ENCODE measurements at regions not wholly inside any gene's neighbourhood (a gene's known extent, or its start where the extent isn't known, plus 50 kb on each side); places are given as distances from the start of the nearest gene placed in this dataset.

- H3K4me2 ChIP-seq (ENCODE audit: low read depth, low read length, poor library complexity, severe bottlenecking): no peak overlapping the region
- no peak overlapping the region for H3K9ac ChIP-seq (ENCODE audit: low read depth, low read length, poor library complexity, severe bottlenecking)
- no peak overlapping the region for H2AFZ ChIP-seq (ENCODE audit: low read length)
- H3K9me3 ChIP-seq (ENCODE audit: insufficient read depth, low read depth, low read length): no peaks in the 10 kb centered on the region
- H4K20me1 ChIP-seq (ENCODE audit: insufficient read depth, low read length, poor library complexity, severe bottlenecking): no peaks in the 10 kb centered on the region
- H3K36me3 ChIP-seq (ENCODE audit: insufficient read depth, low read length): no peaks in the 10 kb centered on the region
- H3F3A ChIP-seq (ENCODE audit: low read depth): no peaks in the 10 kb centered on the region
- no peaks in the 10 kb centered on the region for H3K9me2 ChIP-seq (replicated peaks; ENCODE audit: low read depth, low read length)
- H3K79me2 ChIP-seq (ENCODE audit: insufficient read depth, low read length): no peaks in the 10 kb centered on the region
- TF ChIP-seq CTCF (conservative IDR thresholded peaks at IDR 0.05; ENCODE audit: low read length) (no peak), EZH2phosphoT487 (IDR thresholded peaks at IDR 0.05; ENCODE audit: borderline replicate concordance) (no peak)
- no peak overlapping the region for H3K4me3 ChIP-seq (ENCODE audit: low read length, poor library complexity, severe bottlenecking)
- H3K27me3 ChIP-seq (ENCODE audit: insufficient read depth, low read length, poor library complexity, severe bottlenecking): no peaks in the 10 kb centered on the region
- H3K4me1 ChIP-seq (ENCODE audit: insufficient read depth, low read length, poor library complexity, severe bottlenecking): no peaks in the 10 kb centered on the region
Measured at GRCh38 chr2:8015848-8016600, 665.8 kb upstream of the ID2 start.

GRCh38 chr2:8016688-8017087 is 665.2 kb upstream of the ID2 start:
- Histone ChIP-seq H3K4me2 (ENCODE audit: low read depth, low read length, poor library complexity, severe bottlenecking) (no peak overlapping the region), H3F3A (ENCODE audit: low read depth) (no peaks in the 10 kb centered on the region), H3K9ac (ENCODE audit: low read depth, low read length, poor library complexity, severe bottlenecking) (no peak overlapping the region), H4K20me1 (ENCODE audit: insufficient read depth, low read length, poor library complexity, severe bottlenecking) (no peaks in the 10 kb centered on the region), H3K9me3 (ENCODE audit: insufficient read depth, low read depth, low read length) (no peaks in the 10 kb centered on the region), H3K4me1 (ENCODE audit: insufficient read depth, low read length, poor library complexity, severe bottlenecking) (no peaks in the 10 kb centered on the region), H3K9me2 (replicated peaks; ENCODE audit: low read depth, low read length) (no peaks in the 10 kb centered on the region), H3K4me3 (ENCODE audit: low read length, poor library complexity, severe bottlenecking) (no peak overlapping the region), H3K27me3 (ENCODE audit: insufficient read depth, low read length, poor library complexity, severe bottlenecking) (no peaks in the 10 kb centered on the region), H3K36me3 (ENCODE audit: insufficient read depth, low read length) (no peaks in the 10 kb centered on the region), H2AFZ (ENCODE audit: low read length) (no peak overlapping the region), H3K79me2 (ENCODE audit: insufficient read depth, low read length) (no peaks in the 10 kb centered on the region)
- no peak for TF ChIP-seq EZH2phosphoT487 (IDR thresholded peaks at IDR 0.05; ENCODE audit: borderline replicate concordance)
- no peak for TF ChIP-seq CTCF (conservative IDR thresholded peaks at IDR 0.05; ENCODE audit: low read length)

GRCh38 chr2:8018956-8019355 is 662.9 kb upstream of the ID2 start:
- Histone ChIP-seq H2AFZ (ENCODE audit: low read length) (no peak overlapping the region), H3K4me3 (ENCODE audit: low read length, poor library complexity, severe bottlenecking) (no peak overlapping the region), H3F3A (ENCODE audit: low read depth) (no peaks in the 10 kb centered on the region), H3K4me2 (ENCODE audit: low read depth, low read length, poor library complexity, severe bottlenecking) (no peak overlapping the region), H3K79me2 (ENCODE audit: insufficient read depth, low read length) (no peaks in the 10 kb centered on the region), H3K9me3 (ENCODE audit: insufficient read depth, low read depth, low read length) (no peaks in the 10 kb centered on the region), H3K27me3 (ENCODE audit: insufficient read depth, low read length, poor library complexity, severe bottlenecking) (no peaks in the 10 kb centered on the region), H3K9me2 (replicated peaks; ENCODE audit: low read depth, low read length) (no peaks in the 10 kb centered on the region), H3K4me1 (ENCODE audit: insufficient read depth, low read length, poor library complexity, severe bottlenecking) (peaks cover 4% of the 10 kb centered on the region), H3K9ac (ENCODE audit: low read depth, low read length, poor library complexity, severe bottlenecking) (no peak overlapping the region), H3K36me3 (ENCODE audit: insufficient read depth, low read length) (no peaks in the 10 kb centered on the region), H4K20me1 (ENCODE audit: insufficient read depth, low read length, poor library complexity, severe bottlenecking) (no peaks in the 10 kb centered on the region)
- TF ChIP-seq EZH2phosphoT487 (IDR thresholded peaks at IDR 0.05; ENCODE audit: borderline replicate concordance) (no peak), CTCF (conservative IDR thresholded peaks at IDR 0.05; ENCODE audit: low read length) (no peak)

Data from Loucy (cell line).